IMR-90 (cell line): ENCODE measurements at regions not wholly inside any gene's neighbourhood (a gene's known extent, or its start where the extent isn't known, plus 50 kb on each side); places are given as distances from the start of the nearest gene placed in this dataset.
A peak's percentile ranks its signal among the peaks of the same experiment; 100 is the strongest.

Experiments used
- ATAC-seq: fragments of 200-7000 bp; cut with Tn5 transposase; 2 replicates; pipeline ENCODE4 v1.9.1; 2020; ENCODE audit warnings: low read depth, mild to moderate bottlenecking, moderate library complexity
- BruUV-seq: library from RNA; stranded (reverse); fragments of 400-500 nt; replicated peaks from 2 replicates; lab custom pipeline; 2021; lab: Mats Ljungman, UMichigan
- CTCF ChIA-PET: fragments of 300-600 bp; formaldehyde crosslinking; extraction: SDS; loops from one replicate; lab custom pipeline; 2021; ENCODE audit warnings: antibody characterized with exemption; lab: Yijun Ruan, JAX
- POLR2A ChIA-PET: fragments of 300-600 bp; sonication (Branson Sonifier 250); formaldehyde crosslinking; loops from one replicate; lab custom pipeline; 2022; ENCODE audit warnings: antibody characterized with exemption; ENCODE audit not compliant: unreplicated experiment; lab: Charles Lee
- DNase-seq: peaks from one replicate; pipeline ENCODE4 v3.0.0; 2013
- H2AFZ ChIP-seq: replicated peaks from 2 replicates; pipeline ENCODE3; 2013; ENCODE audit warnings: low read length, mild to moderate bottlenecking; ENCODE audit not compliant: poor library complexity
- H2AK5ac ChIP-seq: 2 replicates; pipeline ENCODE4 v1.6.1; 2013; ENCODE audit warnings: low read depth, low read length, inconsistent platforms
- H2AK9ac ChIP-seq: replicated peaks from 2 replicates; pipeline ENCODE3; 2013; ENCODE audit warnings: mild to moderate bottlenecking, low read depth, low read length, moderate library complexity; ENCODE audit not compliant: poor library complexity
- H2BK120ac ChIP-seq: 2 replicates; pipeline ENCODE4 v1.6.1; 2013; ENCODE audit warnings: low read depth, low read length, inconsistent platforms
- H2BK15ac ChIP-seq: 3 replicates; pipeline ENCODE4 v1.6.1; 2013; ENCODE audit warnings: low read depth, low read length, inconsistent platforms
- H2BK20ac ChIP-seq: 2 replicates; pipeline ENCODE4 v1.6.1; 2013; ENCODE audit warnings: low read depth, mild to moderate bottlenecking, inconsistent platforms, low read length, moderate library complexity
- H2BK5ac ChIP-seq: 2 replicates; pipeline ENCODE4 v1.6.1; 2013; ENCODE audit warnings: mild to moderate bottlenecking, low read depth, low read length, inconsistent platforms; ENCODE audit not compliant: poor library complexity, severe bottlenecking
- H3K14ac ChIP-seq: replicated peaks from 2 replicates; pipeline ENCODE4 v1.6.1; 2013; ENCODE audit warnings: low read depth, low read length, inconsistent platforms
- H3K18ac ChIP-seq: 2 replicates; pipeline ENCODE4 v1.6.1; 2013; ENCODE audit warnings: low read depth, low read length, control low read depth
- H3K23ac ChIP-seq: 2 replicates; pipeline ENCODE4 v1.6.1; 2013; ENCODE audit warnings: low read depth, low read length, inconsistent platforms
- H3K27ac ChIP-seq: 2 replicates; pipeline ENCODE4 v1.5.1; 2013; ENCODE audit warnings: mild to moderate bottlenecking, control low read depth, low read length; ENCODE audit not compliant: insufficient read depth
- H3K27me3 ChIP-seq: 2 replicates; pipeline ENCODE4 v1.6.1; 2013; ENCODE audit warnings: low read length; ENCODE audit not compliant: control insufficient read depth, insufficient read depth
- H3K36me3 ChIP-seq: 2 replicates; pipeline ENCODE4 v1.6.1; 2013; ENCODE audit warnings: low read length, mixed read lengths; ENCODE audit not compliant: control insufficient read depth, insufficient read depth
- H3K4ac ChIP-seq: 2 replicates; pipeline ENCODE4 v1.6.1; 2013; ENCODE audit warnings: low read depth, low read length, inconsistent platforms
- H3K4me1 ChIP-seq: 2 replicates; pipeline ENCODE4 v1.6.1; 2013; ENCODE audit warnings: low read length, mixed read lengths; ENCODE audit not compliant: control insufficient read depth, insufficient read depth
- H3K4me2 ChIP-seq: 2 replicates; pipeline ENCODE4 v1.6.1; 2013; ENCODE audit warnings: low read depth, mild to moderate bottlenecking, control low read depth, low read length, moderate library complexity
- H3K4me3 ChIP-seq: 2 replicates; pipeline ENCODE4 v1.5.1; 2013; ENCODE audit warnings: low read depth, mild to moderate bottlenecking, control low read depth, low read length, moderate library complexity; ENCODE audit not compliant: insufficient read depth
- H3K56ac ChIP-seq: 2 replicates; pipeline ENCODE4 v1.6.1; 2013; ENCODE audit warnings: low read length, inconsistent platforms; ENCODE audit not compliant: insufficient read depth; ENCODE audit errors: extremely low read depth
- H3K79me1 ChIP-seq, 2 experiments: 2 replicates each; pipeline ENCODE4 v1.6.1; 2013; ENCODE audit warnings: low read length in 2 of 2, inconsistent platforms in 1 of 2, low read depth in 1 of 2
- H3K9ac ChIP-seq: 2 replicates; pipeline ENCODE4 v1.6.1; 2013; ENCODE audit warnings: low read depth, low read length, control low read depth
- H3K9me1 ChIP-seq: 2 replicates; pipeline ENCODE4 v1.6.1; 2013; ENCODE audit warnings: low read length, inconsistent platforms; ENCODE audit not compliant: insufficient read depth
- H3K9me3 ChIP-seq: 2 replicates; pipeline ENCODE4 v1.6.1; 2013; ENCODE audit warnings: low read length; ENCODE audit not compliant: control insufficient read depth, insufficient read depth
- H4K20me1 ChIP-seq: 2 replicates; pipeline ENCODE4 v1.6.1; 2013; ENCODE audit warnings: low read length, inconsistent platforms; ENCODE audit not compliant: insufficient read depth
- H4K5ac ChIP-seq: 2 replicates; pipeline ENCODE4 v1.6.1; 2013; ENCODE audit warnings: mild to moderate bottlenecking, low read depth, low read length, control low read depth
- H4K8ac ChIP-seq, 2 experiments: 2 replicates each; pipeline ENCODE4 v1.6.1; 2013; ENCODE audit warnings: low read depth in 2 of 2, low read length in 2 of 2, control low read depth in 1 of 2, inconsistent platforms in 1 of 2
- H4K91ac ChIP-seq: 2 replicates; pipeline ENCODE4 v1.6.1; 2013; ENCODE audit warnings: low read depth, low read length, inconsistent platforms; ENCODE audit not compliant: insufficient read depth
- CTCF ChIP-seq: conservative IDR thresholded peaks from 2 replicates; pipeline ENCODE4 v1.5.1; 2012; ENCODE audit warnings: mild to moderate bottlenecking, low read depth, low read length, improper control_type of control experiment
- MAFK ChIP-seq: IDR thresholded peaks from 2 replicates; pipeline ENCODE4 v1.6.1; 2012; ENCODE audit warnings: low read depth, low read length, improper control_type of control experiment
- MAZ ChIP-seq: IDR thresholded peaks from 2 replicates; pipeline ENCODE4 v1.6.1; 2012; ENCODE audit warnings: low read depth, mild to moderate bottlenecking, low read length, improper control_type of control experiment, moderate library complexity, borderline replicate concordance
- NFE2L2 ChIP-seq: fragments of 150-350 bp; IDR thresholded peaks from 2 replicates; pipeline ENCODE4 v1.6.1; 2016; ENCODE audit warnings: low read depth, mild to moderate bottlenecking, low read length
- POLR2A ChIP-seq: IDR thresholded peaks from 2 replicates; pipeline ENCODE4 v1.6.1; 2012; ENCODE audit warnings: mild to moderate bottlenecking, low read depth, low read length
- WGBS, 2 experiments: methylation state at CpG; one replicate each; pipeline versions ENCODE4 v1.1.5 to v1.1.7; 2013; ENCODE audit warnings: missing lambda C conversion rate in 2 of 2; ENCODE audit not compliant: insufficient read length in 1 of 2; ENCODE audit errors: extremely low coverage in 2 of 2; 5-methylcytosine and 5-hydroxymethylcytosine counted together
- dilution Hi-C: fragments of 300-500 bp; cut with HindIII; formaldehyde crosslinking; loops from one replicate; pipeline ENCODE4 v1.14.3; 2018; ENCODE audit warnings: low sequenced_read_pairs; ENCODE audit not compliant: unreplicated experiment
- in situ Hi-C: fragments of 300-500 bp; cut with MboI; formaldehyde crosslinking; loops from 3 replicates; pipeline ENCODE4 v1.14.3; 2019; ENCODE audit warnings: low sequenced_read_pairs, inconsistent platforms, mixed read lengths
- intact Hi-C: fragments of 100-400 bp; cut with micrococcal nuclease; formaldehyde crosslinking; loops from 2 replicates; pipeline ENCODE4 v1.10.0; 2022
- TF ChIP-seq, protein P1 (sequence below): fragments of 150-350 bp; IDR thresholded peaks from 2 replicates; pipeline ENCODE4 v1.6.1; 2016; ENCODE audit warnings: low read depth, mild to moderate bottlenecking, low read length, moderate library complexity, borderline replicate concordance

GRCh38 chr18:71887509-71887908, 656.6 kb downstream of the CBLN2 start:
- Histone ChIP-seq H2BK15ac (no peak overlapping the region), H3K27me3 (no peaks in the 10 kb centered on the region), H4K91ac (no peak overlapping the region), H3K14ac (no peak overlapping the region), H2BK5ac (no peak overlapping the region), H3K18ac (no peak overlapping the region), H3K4me1 (no peaks in the 10 kb centered on the region), H3K4me2 (no peak overlapping the region), H3K4ac (no peak overlapping the region), H4K8ac (no peak overlapping the region), H3K9me3 (peaks cover 4% of the 10 kb centered on the region), H3K4me3 (no peak overlapping the region), H3K79me1 (no peaks in the 10 kb centered on the region), H4K20me1 (no peaks in the 10 kb centered on the region), H3K56ac (no peak overlapping the region), H2BK120ac (no peak overlapping the region), H2AFZ (no peak overlapping the region), H4K5ac (no peak overlapping the region), H3K23ac (no peak overlapping the region), H3K27ac (no peak overlapping the region), H3K9me1 (no peaks in the 10 kb centered on the region), H3K9ac (no peak overlapping the region), H2AK9ac (no peak overlapping the region), H2AK5ac (no peak overlapping the region), H2BK20ac (no peak overlapping the region), H3K36me3 (no peaks in the 10 kb centered on the region)
- dilution Hi-C loops = no loop called here
- in situ Hi-C loops = no loop called here
- no TSS peak for BruUV-seq
- TF ChIP-seq MAFK (peak; percentile 59; the same call in 1 of the 2 replicates), POLR2A (no peak), NFE2L2 (peak; percentile 75), MAZ (no peak), CTCF (no peak)
- TF ChIP-seq, protein P1, sequence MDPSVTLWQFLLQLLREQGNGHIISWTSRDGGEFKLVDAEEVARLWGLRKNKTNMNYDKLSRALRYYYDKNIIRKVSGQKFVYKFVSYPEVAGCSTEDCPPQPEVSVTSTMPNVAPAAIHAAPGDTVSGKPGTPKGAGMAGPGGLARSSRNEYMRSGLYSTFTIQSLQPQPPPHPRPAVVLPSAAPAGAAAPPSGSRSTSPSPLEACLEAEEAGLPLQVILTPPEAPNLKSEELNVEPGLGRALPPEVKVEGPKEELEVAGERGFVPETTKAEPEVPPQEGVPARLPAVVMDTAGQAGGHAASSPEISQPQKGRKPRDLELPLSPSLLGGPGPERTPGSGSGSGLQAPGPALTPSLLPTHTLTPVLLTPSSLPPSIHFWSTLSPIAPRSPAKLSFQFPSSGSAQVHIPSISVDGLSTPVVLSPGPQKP = no peak
- ChIA-PET POLR2A (no interaction called here), CTCF (no interaction called here)
- ATAC-seq (no peak), DNase-seq (no peak)
- intact Hi-C loops = no loop called here
- WGBS, 2 experiments = no CpG with 5 or more reads among the region's 1 CpG
